GM18499 (cell line): ENCODE measurements at regions not wholly inside any gene's neighbourhood (a gene's known extent, or its start where the extent isn't known, plus 50 kb on each side); places are given as distances from the start of the nearest gene placed in this dataset.

Experiments
- ATAC-seq: cut with Tn5 transposase; IDR thresholded peaks from one replicate; pipeline ENCODE4 v1.9.1; 2021; ENCODE audit warnings: moderate number of reproducible peaks; ENCODE audit not compliant: insufficient read depth, unreplicated experiment

DNA sequence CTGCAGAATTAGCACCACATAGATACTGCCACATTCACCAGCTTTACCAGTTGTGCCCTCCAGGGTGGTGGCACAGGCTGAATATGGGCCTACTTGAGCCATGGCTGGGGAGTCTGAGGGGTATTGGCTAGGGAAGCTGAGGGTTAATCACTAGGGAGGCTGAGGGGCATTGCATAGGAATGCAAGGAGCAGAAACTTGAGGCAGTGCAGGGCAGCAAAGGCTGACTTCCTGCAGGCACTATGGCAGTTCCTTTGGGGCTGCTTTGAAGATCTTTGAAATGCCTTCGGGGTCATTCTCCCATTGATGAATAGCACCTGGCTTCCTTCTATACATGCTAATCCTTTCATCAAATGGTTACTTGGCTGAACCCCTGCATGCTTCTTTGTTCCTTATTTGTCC is 171.5 kb downstream of the RCN1 start:
- ATAC-seq: no peak

DNA sequence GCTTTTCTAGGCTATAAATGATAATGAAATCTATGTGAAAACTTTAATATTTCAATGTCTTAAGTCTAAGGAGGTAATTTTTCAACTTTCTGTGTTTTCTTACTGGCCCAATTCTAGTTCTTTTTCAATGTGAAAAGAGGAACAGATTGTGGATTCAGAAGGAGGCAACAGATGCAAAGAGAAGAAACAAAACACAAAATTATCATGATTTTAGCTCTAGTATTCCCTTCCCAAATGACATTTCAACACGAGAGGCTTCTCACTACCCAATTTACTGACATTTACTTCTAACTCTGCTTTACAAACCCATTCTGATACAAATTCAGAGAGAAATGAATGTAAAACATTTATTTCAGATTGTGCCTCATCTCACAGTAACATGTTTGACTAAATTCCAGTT is 169.4 kb downstream of the WT1 start:
- ATAC-seq: no peak

DNA sequence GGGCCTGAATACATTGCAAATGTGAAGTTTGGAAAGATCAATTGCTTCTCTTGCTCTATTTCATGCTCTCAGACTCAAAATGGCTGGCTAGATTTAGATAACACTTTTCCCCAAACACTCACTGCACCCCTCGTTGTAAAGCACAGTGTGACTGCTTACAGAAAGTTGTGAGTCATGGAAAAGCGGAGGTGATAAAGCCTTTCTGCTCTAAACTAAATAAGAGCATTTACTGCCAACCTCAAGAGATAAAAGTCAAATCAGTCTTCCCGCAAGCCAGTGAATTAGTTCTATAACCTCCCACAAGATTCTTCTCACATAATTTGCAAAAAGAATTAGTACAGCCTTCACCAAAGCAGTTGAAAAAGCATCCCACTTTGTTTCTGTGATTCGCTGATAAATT is 168.7 kb downstream of the WT1 start:
- ATAC-seq: no peak

DNA sequence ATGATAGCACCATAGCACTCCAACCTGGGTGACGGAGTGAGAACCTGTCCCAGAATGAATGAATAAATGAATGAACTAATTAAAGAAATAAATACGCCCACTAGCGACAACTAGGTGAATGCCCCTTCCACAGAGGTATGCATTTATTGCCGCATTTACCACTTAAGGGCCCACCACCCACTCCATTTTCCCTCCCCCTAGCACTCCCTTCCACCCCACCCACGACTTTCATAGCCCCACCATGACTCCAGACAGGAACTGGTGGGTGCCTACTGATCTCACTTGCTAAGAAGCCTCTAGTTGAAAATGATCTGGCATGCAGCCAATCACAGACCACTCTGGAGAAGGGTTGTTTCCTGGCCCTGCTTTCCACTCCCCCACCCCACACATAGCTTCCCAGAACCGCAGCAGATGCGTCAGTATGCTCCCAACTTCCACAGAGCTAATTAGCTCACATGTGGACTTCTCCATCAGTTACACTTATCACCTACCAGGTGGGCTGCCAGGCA is 167.6 kb downstream of the WT1 start:
- no peak for ATAC-seq

DNA sequence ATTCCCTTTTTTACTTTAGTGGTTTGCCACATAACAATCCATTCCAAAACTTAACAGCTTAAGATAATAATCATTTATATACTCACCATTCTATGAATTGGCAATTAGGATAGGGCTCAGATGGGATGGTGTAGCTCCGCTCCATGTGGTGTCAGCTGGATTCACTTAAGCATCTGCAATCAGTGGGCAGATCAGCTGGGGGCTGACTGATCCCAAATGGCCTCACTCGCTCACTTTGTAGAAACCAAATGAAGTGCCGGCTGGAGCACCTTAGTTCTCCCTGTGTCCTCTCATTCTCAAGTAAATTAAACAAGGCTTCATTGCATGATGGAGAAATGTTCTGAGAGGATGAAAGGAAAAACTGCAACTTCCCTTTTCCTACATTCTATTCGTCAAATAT is 161.4 kb downstream of the WT1 start:
- no peak for ATAC-seq

DNA sequence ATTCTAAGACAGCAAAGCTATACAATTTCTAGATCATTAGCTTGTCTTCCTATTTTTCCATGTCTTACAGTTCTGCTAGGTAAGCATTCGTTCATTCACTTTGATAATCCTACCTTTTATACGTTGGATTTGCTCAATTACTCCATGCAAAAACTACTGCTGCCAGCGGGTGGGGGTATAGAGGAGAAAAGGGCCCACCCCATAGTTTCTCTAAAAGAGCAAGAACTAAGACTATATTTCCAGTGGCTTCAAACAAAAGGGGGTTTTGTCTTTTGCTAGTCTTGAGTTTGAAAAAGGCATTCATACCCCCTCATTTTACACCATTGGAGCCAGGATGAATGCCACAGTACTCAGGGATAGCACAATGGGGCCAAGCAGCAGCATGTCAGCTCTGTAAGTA is 155.7 kb downstream of the WT1 start:
- no peak for ATAC-seq

DNA sequence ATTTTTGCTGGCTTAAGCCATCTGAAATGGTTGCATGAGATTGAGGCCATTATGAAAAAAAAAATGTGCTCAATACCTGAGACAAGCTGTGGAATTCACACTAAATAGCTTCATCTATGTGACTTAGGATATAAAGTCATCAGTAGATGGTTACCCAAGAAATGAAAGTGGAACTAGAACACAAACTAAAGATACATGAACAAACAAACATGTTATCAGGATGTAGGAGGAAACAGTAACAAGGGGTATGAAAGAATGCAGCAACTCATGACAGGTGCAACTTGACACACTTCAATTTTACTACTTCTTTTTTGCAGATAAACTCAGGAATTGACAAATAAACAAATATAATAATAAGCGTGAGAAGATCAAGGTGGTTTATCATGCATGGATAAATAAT is 155.0 kb downstream of the WT1 start:
- ATAC-seq: no peak

DNA sequence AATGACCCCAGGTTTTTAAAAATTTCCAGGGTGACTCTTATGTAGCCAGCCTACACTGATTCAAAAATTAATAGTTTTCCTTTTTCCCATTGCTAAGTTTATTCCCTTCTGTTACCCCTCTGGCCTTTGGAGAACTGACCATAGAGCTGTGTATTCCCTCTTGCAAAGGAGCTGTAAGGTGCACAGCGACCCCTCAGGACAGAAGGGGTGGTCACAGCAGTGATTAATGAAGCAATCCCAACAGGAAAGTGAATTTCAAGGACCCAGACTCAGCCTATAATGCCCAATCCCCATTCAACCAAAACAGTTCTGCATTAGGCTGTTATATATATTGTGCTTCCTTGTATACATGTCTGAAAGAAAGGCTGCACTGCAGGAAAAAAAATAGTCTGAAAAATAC is 147.1 kb downstream of the WT1 start:
- no peak for ATAC-seq

DNA sequence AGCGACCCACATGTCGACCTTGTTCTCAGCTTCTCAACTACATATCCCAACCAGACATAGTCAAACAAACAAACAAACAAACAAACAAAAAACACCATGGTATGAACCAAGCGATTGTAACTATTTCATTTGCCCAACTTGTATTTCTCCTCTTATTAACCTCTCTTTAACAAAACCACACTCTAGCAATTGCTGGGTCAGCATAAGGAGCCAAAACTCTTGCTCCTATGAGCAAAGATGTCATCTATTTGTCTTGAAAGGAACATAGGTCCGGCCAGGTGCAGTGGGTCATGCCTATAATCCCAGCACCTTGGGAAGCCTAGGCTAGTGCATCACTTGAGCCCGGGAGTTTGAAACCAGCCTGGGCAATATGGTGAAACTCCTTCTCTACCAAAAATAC is 145.6 kb downstream of the WT1 start:
- no peak for ATAC-seq

DNA sequence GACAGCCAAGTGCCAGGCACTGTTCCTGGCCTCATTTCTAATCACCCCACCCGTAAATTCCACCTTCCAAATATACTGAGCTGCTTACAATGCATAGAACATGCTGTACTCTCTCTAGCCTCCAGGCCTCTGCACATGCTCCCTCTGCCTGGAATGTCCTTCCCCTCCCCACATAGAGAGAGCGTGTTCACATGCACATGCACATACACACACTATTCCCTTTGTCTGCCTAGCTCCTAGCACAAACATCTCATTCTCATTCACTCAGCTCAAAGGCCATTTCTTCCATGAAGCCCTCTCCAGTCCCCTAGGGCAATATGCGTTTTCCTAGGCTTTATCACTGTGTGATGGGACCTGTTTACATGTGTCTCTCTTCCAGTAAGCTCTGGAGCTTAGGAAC is 144.6 kb downstream of the WT1 start:
- no peak for ATAC-seq

DNA sequence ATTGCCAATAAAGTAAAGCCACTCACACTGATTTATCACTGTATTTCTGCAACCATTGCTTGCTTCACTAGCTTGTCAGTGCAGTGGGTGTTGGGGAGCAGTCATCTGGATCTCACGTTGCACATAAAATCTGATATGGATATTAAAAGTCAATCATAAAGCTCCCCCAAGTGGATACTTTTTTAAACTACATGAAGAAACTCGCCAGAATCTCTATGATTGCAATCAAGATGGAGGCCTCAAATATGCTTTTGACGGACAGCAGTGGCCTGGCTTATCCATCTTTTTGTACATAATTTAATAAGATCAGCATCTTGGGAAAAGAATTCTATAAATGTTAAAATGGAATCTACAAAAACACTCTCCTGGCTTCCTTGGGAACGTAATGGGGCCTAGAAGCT is 137.7 kb downstream of the WT1 start:
- no peak for ATAC-seq

DNA sequence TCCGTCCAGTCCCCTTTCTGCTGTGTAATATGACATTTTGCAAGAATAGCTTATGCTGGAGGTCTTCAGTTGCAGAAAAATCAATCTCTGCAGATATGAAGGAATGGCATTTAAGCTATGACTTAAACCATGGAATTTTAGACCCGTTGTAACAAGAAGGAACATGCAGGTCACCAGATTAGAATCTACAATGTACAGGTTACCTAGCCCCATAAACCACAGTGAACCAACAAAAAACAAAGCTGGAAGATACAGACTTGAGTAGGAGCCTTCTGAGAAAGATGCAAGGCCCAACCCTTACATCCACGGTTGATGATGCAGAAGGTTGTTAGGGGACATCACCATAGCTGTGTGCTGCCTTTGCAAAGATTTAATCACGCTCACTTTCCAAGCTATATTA is 132.5 kb downstream of the WT1 start:
- no peak for ATAC-seq

DNA sequence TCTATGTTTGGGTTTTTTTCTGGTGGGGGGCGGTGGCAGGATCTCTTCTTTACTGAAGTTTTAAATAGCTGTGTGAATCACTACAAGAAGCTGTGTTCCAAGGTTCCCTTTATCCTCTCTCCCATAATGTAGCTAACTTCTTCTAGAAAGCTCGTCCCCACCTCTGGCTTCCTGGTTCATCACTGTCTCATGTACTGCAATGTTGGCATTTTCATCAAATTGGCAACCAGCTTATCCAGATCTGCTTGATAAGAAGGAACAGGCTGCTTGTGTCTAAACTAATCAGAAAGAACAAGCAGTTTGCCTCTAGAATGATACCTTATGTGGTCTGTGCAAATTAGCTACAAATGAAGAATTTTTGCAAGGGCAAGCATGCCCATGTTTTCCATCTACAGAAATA is 130.8 kb downstream of the WT1 start:
- ATAC-seq: no peak

DNA sequence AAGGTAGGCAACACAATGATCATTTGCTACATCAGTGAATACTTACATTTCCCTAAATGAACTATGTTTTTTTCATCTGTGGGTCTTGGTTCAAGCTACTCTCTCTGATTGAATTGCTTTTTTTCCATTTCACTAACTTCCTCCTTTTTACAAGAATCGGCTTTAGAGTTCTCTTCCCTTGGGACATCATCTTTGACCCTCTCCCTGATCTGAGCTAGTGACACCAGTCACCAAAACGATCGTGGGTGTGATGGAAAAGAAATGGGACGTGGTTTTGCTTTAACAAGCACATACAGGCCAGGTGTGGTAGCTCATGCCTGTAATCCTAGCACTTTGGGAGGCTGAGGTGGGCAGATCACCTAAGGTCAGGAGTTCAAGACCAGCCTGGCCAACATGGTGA is 129.9 kb downstream of the WT1 start:
- ATAC-seq: no peak

DNA sequence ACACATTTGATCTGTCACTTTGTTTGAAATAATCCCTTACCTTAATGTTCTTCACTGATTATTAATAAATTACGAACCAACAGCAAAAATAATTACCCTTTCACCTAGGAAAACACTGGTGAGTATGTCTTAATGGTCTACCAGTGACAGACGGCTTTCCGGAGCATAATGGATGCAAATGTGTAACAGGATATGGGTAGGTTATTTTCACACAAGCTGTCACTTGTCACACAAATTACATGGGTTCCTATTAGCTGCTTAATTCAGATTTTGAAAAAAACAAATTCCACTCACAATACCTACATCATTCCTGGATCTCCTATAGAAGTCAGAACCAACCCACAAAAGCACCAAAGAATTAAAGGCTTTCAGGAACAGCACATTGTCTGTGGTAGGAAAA is 127.9 kb downstream of the WT1 start:
- ATAC-seq: no peak

DNA sequence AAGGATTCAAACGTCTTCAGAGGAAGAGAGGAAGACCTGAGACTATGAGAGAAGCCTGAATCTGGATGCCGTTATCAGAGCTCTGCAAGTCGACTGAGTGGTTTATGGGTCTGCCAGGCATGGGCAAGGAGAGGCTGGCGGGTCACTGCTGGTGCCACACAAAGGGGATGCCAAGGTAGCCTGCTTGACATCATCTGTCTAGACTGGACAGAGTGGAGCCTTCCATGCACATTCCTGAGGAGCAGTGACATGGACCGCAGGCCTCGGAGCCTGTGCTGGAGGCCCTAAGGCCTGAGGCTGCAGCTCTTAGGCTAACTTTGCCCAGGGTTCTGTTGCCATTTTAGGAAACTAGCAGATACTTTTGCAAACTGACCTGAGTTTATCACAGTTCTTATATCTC is 127.4 kb downstream of the WT1 start:
- no peak for ATAC-seq

DNA sequence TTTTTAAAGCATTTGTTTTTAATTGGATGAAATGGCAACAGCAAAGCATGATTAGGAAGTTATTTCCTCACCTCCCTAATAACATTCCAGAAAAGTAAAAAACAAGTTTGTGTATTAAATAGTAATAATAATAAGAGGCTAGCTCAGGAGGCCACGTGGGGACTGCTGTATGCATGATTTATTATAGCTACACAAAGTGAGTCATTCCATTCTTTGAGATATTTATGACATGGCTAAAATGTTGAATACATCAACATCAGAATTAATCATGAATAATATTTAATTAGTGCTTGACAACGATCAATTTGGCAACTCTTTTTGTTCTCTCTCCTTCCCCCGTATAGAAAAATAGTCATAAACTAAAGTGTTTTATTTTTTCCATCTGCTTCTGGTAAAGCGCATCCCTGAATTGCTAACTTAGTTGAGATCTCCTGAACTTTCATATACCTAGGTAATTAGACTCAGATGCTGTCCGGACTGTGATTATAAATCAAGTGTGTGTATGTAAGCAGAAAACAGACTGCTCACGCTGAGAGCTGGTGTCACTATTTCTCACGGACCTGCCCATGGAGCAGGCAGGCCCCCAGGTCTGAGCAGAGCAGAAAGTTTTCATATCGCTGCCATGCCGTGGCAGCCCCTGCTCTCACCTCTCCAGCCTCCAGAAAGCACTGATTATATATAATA is 125.7 kb downstream of the WT1 start:
- no peak for ATAC-seq

DNA sequence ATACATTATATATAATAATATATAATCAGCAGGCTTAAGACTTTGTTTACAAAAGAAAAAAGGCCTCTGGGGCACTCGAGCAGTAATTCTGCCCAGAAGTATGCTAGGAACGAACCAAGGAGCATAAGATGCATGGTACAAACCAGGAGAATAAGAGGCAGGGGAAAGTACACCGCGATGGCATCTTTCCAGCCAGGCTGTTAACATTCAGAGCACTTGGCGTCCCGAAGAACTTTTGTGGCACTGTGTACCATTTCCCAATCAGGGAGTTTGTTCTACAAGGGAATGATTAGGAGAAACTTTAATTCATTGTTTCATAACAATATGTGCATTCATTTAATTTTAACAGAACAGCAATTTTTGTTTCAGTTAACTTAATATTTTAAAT is 125.1 kb downstream of the WT1 start:
- ATAC-seq: no peak

DNA sequence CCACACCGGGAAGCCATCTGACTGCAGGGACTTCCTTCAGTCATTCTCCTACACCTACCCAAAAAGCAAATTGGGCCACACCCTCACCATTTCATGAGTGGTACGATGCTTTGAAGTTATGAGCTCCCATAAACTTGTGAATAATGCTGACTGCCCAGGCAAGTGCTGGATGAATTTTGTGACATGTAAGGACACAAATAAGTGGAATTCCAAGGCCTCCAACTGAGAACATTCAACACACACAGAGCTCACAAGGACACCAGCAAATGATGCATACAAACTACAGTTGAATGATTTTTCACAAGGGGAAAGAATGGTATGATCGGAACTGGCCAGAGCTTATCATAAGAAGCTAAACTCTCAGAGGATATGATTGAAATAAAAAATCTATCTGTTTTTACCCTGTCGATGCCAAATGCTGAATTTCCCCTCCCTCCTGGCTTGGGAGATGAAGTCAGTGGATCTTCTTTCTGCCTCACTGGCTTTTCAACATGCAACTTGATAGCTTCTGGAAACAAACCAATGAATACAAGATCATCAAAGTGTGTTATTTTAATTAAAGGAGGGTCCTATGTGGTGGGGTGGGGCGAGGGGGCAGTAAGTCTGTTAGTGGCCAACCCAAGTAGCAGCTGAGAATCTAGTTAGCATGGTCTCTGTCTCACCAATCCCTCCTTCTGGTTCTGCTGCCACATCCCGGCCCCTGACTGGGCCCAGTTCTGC is 123.8 kb downstream of the WT1 start:
- no peak for ATAC-seq

DNA sequence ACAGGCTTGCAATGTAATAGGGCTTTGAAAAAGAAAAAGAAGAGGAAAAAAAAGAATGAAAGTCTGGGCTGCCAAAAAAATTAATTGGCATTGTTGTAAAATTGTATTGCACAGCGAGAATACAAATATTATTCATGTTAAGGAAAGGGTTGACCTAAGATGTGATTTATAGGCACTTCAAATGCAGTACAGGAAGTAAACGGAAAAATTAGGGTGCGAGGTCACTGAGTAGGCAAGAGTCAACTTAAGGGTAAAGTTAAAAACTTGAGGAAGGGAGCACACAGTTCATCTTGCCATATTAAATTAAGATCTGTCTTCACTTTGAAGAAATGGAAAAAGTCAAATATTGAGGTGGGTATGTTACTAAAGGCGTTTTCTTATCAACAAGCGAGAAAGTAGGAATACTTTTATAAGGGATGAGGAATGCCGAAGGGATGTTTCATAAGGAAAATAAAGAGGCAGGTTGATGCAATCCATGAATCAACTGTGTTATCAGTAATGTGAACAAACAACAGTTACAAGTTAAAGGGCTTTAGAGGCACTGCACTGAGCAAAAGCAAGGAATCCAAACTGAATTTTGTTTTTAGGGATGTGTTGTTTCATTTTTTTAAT is 123.0 kb downstream of the WT1 start:
- ATAC-seq: no peak

DNA sequence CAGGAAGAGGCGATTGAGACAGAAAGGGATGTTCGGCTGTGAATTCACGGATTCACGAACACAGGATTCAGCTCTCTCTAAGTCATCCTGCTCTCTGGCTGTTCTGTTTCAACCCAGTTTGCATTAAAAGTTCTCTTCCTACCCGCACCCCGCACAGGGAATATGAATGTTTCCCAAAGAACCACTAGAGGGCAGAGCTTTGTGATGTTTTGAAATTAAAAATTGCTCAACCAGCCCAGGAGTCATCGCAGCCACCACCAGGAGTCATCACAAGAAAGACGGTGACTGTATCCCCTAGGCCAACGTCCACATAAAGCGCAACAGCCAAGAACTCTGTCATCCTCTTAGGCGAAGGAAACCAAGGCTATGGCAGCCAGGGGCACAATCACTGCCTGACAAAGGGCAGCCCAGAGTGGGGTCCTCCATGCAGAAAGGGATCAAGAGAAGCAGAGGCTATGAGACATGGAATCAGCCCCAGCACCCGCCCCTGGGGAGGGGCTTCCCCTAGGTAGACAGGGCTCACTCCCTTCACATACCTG is 122.4 kb downstream of the WT1 start:
- ATAC-seq: no peak
